Femur (tissue), 1 donor: ENCODE measurements at regions not wholly inside any gene's neighbourhood (a gene's known extent, or its start where the extent isn't known, plus 50 kb on each side); places are given as distances from the start of the nearest gene placed in this dataset.
"Not testable (repeated sequence)": the region's sequence is repeated elsewhere in the genome, so short reads cannot be mapped to it uniquely, and the experiment has no call there.

ENCODE experiments used
- DNase-seq: peaks from one replicate; pipeline ENCODE4 v3.0.0-alpha.2; 2017

DNA sequence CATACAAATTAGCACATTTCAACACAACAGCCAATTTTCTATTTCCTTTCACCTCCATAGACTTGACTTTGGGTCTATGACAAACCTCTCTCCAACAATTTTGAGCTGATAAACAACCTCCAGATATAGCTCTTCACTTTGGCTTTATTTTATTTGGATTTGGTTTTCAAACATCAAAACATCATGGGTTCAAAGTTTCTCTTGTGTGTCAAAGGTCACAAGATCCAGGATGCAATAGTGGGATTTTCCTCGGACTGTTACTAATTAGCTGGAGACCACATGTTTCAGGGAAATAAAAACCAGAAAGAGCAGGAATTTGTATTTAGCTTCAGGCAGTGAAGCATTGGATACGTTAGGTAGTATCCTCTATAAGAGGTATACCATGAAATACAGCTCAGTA is 351.0 kb upstream of the SOX9 start:
- DNase-seq = no peak

DNA sequence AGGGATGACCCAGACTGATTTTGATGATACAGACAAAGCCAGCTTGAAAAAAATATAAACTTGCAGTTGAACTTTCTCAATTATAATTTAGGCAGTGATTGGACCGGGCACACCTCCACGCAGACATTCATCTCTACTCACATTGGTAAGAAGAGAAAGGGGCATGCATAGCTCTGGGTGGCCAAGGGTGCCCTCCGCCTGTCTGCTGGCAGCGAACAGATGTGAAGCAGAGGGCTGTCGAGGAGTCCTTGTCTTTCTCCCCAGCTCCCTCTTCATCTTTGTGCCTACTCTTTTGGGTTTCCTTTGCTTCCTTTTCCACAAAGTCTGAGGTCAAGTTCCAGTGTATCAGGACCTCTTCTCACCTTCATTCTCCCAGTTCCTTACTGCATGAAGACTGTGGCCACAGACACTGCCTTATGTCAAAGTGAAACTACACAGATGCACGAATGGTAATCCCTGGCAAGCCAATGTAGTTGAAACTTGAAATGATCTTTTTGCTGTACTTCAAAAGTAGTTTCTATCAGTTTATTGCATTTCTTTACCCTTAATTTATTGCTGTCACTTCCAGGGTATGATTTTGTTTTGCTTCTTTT is 343.7 kb upstream of the SOX9 start:
- DNase-seq = no peak

DNA sequence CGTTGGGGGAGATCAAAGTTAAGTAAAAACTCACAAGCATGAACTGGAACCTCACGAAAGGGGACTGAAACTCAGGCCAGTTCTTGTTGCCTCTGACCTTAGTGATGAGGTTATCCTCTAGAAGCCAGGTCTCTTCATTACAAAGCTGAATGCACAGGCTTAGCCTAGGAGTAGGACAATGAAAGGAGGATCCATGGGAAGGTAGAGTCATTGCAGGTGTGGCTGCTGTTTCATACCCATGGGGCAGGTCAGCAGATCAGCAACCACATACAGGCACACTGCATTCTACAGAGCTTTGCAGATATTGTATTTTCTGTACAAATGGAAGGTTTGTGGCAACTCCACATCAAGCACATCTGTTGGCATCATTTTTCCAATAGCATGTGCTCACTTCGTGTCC is 341.3 kb upstream of the SOX9 start:
- no peak for DNase-seq

GRCh38 chr17:71780596-71780995 is 340.2 kb upstream of the SOX9 start:
- DNase-seq = no peak

DNA sequence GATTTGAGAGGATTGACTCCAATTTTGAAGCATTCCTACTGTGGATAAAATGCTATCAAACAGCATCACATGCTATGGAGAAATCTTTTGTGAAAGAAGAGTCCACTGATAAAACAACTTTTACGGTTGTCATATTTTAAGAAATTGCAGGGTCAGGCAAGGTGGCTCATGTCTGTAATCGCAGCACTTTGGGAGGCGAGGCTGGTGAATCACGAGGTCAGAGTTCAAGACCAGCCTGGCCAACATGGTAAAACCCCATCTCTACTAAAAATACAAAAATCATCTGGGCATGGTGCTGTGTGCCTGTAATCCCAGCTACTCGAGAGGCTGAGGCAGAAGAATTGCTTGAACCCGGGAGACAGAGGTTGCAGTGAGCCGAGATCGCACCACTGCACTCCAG is 338.8 kb upstream of the SOX9 start:
- DNase-seq = not testable (repeated sequence)

DNA sequence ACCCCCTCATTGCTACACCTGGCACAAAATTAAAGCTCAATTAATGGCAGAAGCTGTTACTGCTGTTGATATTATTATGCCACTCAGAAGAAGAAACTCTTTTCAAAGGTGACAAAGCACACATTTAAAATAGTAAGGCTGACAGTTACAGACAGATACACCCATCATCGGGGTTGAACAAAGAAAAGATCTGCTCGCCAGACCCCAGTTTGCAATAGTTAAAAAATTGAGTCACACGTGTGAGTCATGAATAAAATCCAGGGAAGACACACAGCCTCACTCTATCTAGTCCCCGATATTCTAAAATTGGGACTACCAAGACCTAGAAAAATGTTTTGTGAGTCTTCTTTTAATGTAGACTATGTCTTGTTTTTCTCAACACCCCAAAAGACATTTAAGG is 330.0 kb upstream of the SOX9 start:
- DNase-seq = no peak

- no peak for DNase-seq
Observed at GRCh38 chr17:71791311-71791710, 329.5 kb upstream of the SOX9 start.

GRCh38 chr17:71792966-71793365 is 327.9 kb upstream of the SOX9 start:
- DNase-seq = peak; percentile 57

DNA sequence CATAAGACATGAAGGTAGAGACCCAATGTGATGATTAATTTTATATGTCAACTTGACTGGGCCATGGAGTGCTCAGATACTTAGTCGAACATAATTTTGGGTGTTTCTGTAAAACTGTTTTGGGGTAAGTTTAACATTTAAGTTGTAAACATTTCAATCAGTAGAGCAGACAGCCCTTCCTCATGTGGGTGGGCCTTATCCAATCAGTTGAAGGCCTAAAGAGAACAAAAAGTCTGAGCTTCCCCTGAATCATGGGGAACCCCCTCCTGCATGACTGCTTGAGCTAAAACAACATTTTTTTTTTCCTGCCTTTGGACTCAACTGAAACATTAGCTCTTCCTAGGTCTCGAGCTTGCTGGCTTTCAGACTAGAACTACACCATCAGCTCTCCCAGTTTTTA is 327.3 kb upstream of the SOX9 start:
- DNase-seq = no peak

DNA sequence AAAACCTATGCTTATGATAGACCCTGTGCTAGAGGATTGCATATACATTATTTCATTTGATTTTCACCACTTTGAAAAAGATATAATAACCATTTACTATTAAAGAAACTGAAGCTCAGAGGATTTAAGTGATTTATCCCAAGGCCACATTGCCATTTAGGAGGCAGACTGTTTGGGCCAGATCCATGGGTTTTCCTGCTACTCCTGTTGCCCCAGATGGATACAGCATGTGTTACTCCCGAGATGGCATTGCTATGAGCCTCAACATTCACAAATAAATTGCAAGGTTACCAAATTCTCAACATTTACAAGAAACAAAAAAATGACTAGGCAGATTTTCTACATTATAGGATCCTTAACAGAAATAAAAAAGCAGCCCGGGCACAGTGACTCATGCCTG is 322.1 kb upstream of the SOX9 start:
- no peak for DNase-seq

- no peak for DNase-seq
Observed at GRCh38 chr17:71799657-71800056, 321.2 kb upstream of the SOX9 start.

DNA sequence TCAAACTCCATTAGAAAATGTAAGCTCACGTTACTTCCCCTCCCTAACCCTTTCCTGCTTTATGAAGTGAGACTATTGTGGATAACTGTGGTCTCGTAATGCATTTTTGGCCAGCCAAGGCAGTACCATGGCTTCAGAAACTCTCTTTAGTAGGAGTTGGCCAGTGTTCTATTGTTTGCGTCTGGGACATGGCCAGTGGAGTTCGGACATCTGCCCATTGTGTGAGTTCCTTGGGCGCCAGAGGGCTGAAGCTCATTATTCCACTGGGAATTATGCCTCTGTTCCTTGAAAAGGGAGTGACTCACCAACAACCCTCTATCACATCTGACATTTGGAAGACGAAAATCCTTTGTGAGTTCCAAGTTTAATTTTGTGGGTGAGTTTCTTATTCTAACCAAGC is 319.5 kb upstream of the SOX9 start:
- DNase-seq = peak; percentile 25

DNA sequence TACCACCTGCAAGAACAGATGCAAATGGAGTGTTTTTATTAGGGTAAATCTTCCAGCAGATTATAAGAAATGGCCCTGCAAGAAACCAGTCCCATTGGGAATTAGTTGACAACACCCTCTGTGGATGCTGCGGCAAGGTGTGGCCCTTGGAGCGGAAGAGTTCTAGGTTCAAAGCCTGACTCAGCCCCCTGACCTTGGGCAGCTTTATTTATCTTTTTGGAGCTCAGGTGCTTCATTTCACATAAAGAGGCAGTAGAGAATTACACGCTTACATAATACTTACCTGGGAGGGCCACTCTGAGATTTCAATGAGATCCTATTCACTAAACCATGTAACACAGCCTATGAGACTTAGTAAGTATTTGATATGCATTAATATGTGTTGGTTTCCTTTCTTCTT is 318.2 kb upstream of the SOX9 start:
- DNase-seq = no peak

- DNase-seq = no peak
Observed at GRCh38 chr17:71803656-71804284, 317.1 kb upstream of the SOX9 start.

DNA sequence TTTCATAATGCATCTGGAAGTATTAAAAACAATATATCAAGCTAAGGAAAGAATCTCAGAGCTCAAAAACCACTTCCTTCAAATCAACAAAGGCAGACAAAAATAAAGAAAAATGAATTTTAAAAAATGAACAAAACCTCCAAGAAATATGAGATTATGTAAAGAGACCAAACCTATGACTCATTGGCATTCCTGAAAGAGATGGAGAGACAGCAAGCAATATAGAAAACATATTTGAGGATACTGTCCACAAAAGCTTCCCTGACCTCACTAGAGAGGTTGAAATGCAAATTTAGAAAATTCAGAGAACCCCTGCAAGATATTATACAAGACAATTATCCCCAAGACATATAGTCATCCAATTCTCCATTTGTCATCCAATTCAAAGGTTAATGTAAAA is 311.3 kb upstream of the SOX9 start:
- DNase-seq = no peak

- not testable (repeated sequence) for DNase-seq
Observed at GRCh38 chr17:71813861-71814260, 307.0 kb upstream of the SOX9 start.

DNA sequence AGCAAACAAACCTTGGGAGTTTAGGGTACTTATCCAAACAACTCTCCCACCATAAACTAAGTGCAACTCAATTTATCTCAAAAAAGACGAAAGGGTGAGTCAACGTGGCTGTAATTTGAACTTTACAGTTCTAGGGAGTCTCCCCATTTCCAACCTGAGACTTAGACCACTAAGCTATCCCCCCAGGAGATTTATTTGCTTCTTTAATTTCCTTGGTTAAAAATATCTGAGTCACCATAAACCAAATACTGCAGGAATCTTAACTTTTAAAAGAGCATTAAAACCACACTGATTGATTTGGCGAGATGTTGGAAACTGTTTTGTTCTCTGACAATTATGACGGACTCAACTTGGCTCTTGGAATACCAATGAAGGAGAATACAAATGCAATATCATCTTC is 299.3 kb upstream of the SOX9 start:
- DNase-seq = no peak

DNA sequence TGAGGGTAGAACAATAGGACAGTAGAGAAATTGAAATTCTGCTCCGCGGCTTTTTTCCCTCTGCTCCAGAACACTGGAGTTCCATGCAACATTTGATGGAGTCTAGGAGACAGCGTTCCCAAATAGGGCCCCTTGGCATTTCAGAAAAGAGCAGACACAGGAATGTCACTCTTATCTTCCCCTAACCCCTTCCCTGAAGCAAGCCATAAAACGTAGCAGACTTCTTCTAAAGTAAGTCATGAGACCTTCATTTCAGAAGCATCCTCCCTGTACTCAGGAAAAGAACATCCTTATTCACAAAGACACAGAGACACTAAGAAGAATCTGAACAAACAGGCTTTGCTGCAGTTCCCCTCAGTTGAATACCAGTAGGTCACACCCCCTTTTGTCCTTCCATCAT is 296.1 kb upstream of the SOX9 start:
- no peak for DNase-seq

GRCh38 chr17:71825687-71826086 is 295.1 kb upstream of the SOX9 start:
- DNase-seq = no peak

DNA sequence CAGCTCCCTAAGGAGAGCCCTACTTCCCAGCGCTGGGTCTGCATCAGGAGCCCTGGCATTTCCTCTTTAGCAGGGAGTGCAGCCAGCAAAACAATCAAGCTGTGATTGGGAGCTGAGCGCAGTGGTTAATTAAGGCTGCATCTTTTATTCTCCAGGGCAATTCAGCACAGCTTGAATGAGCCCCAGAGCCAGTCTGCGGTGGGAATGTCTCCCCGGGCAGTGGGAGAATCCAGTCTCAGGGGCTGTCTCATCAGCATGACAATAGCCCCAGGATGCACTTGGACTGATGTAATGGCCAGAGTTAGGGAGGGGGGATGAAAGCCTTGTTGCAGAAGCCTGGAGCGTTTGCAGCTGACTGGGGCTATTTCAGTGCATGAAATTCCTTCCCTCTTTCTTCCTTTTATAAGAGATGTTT is 292.6 kb upstream of the SOX9 start:
- DNase-seq = peak; percentile 24

GRCh38 chr17:71830866-71831265 is 290.0 kb upstream of the SOX9 start:
- DNase-seq = no peak

GRCh38 chr17:71842986-71843385 is 277.8 kb upstream of the SOX9 start:
- DNase-seq = no peak

GRCh38 chr17:71845337-71845736 is 275.5 kb upstream of the SOX9 start:
- no peak for DNase-seq

GRCh38 chr17:71846561-71847110 is 274.2 kb upstream of the SOX9 start:
- no peak for DNase-seq
